ENCODE measurements at regions not wholly inside any gene's neighbourhood (a gene's known extent, or its start where the extent isn't known, plus 50 kb on each side); places are given as distances from the start of the nearest gene placed in this dataset.

DNA sequence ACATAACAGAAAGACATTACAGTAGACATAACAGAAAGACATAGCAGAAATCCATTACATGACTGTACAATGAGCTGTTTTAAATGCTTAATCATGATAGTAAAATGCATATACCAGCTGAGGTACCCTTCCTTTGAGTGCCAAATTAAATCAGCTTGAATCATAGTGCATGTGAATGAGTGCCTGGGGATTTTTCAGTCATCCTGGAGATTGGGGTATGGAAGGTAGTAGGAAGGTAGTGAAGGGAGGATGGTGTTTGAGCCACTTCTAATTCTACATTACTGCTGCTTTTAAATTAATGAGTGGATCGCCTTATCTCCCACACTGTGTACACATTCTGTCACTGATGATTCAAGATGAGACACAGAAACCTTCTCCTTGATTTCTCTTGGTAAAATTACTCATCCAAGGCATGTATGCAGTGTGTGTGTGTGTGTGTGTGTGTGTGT is 534.2 kb downstream of the LRFN5 start:
- no peak for TF ChIP-seq POLR2A (IDR thresholded peaks at IDR 0.05)
- TF ChIP-seq POLR2AphosphoS5 (IDR thresholded peaks at IDR 0.05; ENCODE audit: insufficient read depth in 1 of 2, low read depth in 1 of 2): no peak
- TF ChIP-seq, protein P1, sequence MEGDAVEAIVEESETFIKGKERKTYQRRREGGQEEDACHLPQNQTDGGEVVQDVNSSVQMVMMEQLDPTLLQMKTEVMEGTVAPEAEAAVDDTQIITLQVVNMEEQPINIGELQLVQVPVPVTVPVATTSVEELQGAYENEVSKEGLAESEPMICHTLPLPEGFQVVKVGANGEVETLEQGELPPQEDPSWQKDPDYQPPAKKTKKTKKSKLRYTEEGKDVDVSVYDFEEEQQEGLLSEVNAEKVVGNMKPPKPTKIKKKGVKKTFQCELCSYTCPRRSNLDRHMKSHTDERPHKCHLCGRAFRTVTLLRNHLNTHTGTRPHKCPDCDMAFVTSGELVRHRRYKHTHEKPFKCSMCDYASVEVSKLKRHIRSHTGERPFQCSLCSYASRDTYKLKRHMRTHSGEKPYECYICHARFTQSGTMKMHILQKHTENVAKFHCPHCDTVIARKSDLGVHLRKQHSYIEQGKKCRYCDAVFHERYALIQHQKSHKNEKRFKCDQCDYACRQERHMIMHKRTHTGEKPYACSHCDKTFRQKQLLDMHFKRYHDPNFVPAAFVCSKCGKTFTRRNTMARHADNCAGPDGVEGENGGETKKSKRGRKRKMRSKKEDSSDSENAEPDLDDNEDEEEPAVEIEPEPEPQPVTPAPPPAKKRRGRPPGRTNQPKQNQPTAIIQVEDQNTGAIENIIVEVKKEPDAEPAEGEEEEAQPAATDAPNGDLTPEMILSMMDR (IDR thresholded peaks at IDR 0.05): no peak
- H3K4me1 ChIP-seq: no peaks in the 10 kb centered on the region
- H3K4me3 ChIP-seq: no peak overlapping the region
- DNase-seq (ENCODE audit: extremely low spot score in 2 of 2): no peak
- no peak overlapping the region for H3K27ac ChIP-seq
- intact Hi-C loops (cut with DNase I): no loop called here
- no peaks in the 10 kb centered on the region for H3K36me3 ChIP-seq
- H3K9me3 ChIP-seq: no peaks in the 10 kb centered on the region
- H3K27me3 ChIP-seq: no peaks in the 10 kb centered on the region

DNA sequence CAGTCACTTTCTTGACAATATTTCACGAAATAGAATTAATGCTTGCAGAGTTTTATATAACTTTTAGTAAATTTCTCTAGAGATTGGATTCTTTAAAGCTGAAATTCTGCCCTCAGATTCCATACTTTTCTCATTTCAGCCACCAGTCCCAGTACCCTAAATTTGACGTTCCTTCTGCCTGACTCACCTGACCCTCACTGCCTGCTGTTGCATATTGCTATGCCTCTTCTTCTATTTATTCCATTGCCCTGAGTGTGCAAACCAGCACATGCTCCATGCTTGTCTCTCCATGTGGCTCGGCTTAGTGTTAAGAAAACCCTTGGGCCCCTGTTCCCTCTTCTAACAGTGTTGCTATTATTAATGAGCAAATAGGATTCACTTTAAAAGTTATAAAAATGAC is 533.3 kb downstream of the LRFN5 start:
- intact Hi-C loops (cut with DNase I): no loop called here
- no peaks in the 10 kb centered on the region for H3K36me3 ChIP-seq
- no peaks in the 10 kb centered on the region for H3K4me1 ChIP-seq
- H3K27me3 ChIP-seq: no peaks in the 10 kb centered on the region
- TF ChIP-seq POLR2A (IDR thresholded peaks at IDR 0.05): no peak
- no peak for TF ChIP-seq POLR2AphosphoS5 (IDR thresholded peaks at IDR 0.05; ENCODE audit: insufficient read depth in 1 of 2, low read depth in 1 of 2)
- TF ChIP-seq, protein P1 (IDR thresholded peaks at IDR 0.05): no peak
- no peaks in the 10 kb centered on the region for H3K9me3 ChIP-seq
- H3K4me3 ChIP-seq: no peak overlapping the region
- H3K27ac ChIP-seq: no peak overlapping the region
- DNase-seq (ENCODE audit: extremely low spot score in 2 of 2): no peak

DNA sequence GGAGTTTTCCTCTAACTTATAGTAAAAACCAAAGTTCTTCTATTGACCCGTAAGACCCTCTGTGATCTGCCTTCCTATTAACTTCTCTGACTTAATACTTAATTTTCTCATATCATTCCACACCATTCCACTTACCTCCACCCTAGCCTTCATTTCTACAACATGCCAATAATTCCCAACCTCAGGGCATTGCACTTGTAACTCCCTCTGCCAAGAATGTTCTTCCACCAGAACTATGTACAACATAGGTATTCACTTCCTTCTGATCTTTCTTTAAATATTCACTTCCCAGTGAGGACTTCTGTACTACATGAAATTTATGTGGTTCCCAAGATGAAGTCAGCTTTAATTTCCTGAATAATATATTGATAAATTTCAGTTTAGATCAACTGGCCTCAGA is 531.7 kb downstream of the LRFN5 start:
- H3K27me3 ChIP-seq: no peaks in the 10 kb centered on the region
- DNase-seq (ENCODE audit: extremely low spot score in 2 of 2): no peak
- no peaks in the 10 kb centered on the region for H3K4me1 ChIP-seq
- H3K36me3 ChIP-seq: no peaks in the 10 kb centered on the region
- intact Hi-C loops (cut with DNase I): no loop called here
- no peak overlapping the region for H3K4me3 ChIP-seq
- TF ChIP-seq POLR2A (IDR thresholded peaks at IDR 0.05) (no peak), POLR2AphosphoS5 (IDR thresholded peaks at IDR 0.05; ENCODE audit: insufficient read depth in 1 of 2, low read depth in 1 of 2) (no peak)
- TF ChIP-seq, protein P1 (IDR thresholded peaks at IDR 0.05): no peak
- H3K27ac ChIP-seq: no peak overlapping the region
- no peaks in the 10 kb centered on the region for H3K9me3 ChIP-seq

DNA sequence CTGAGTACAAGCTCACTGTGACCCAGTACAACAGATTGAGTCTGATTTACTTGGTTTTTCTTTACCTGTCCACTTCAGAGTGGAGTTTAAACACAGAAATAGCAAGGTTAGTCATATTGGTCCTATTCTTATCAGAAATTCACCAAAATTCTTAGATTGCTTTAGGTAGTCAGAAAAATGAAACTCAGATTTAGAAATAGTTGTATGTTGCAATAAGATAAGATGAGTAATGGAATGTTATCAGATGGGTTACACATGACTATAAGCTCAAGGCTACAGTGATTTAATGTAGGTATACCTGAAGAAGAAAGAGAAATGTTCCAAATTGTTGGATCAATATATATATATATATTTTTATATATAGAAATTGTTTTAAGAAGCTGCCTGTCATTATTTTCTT is 524.1 kb downstream of the LRFN5 start:
- no peaks in the 10 kb centered on the region for H3K36me3 ChIP-seq
- DNase-seq (ENCODE audit: extremely low spot score in 2 of 2): no peak
- intact Hi-C loops (cut with DNase I): no loop called here

DNA sequence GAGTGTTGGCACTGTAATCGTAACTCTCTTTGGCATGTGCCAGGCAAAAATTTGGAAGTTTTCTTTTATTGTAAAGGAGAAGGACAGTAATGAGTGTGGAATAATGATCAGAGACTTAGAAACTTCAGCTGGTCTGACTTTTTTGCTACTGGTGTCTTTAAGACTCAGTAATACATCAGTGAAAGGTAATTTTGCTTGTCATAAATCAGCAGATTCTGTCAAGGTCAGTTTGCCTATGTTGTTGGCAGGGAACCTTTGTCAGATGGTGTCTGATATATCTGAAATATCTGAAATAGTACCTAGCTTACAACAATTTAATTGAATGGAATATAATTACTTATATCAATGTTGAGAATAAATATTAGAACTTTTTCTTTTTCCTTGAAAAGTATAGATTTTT is 516.9 kb downstream of the LRFN5 start:
- Histone ChIP-seq H3K4me1 (no peaks in the 10 kb centered on the region), H3K9me3 (no peaks in the 10 kb centered on the region), H3K27ac (no peak overlapping the region), H3K36me3 (no peaks in the 10 kb centered on the region), H3K27me3 (no peaks in the 10 kb centered on the region), H3K4me3 (no peak overlapping the region)
- TF ChIP-seq POLR2A (IDR thresholded peaks at IDR 0.05): no peak
- no peak for TF ChIP-seq POLR2AphosphoS5 (IDR thresholded peaks at IDR 0.05; ENCODE audit: insufficient read depth in 1 of 2, low read depth in 1 of 2)
- TF ChIP-seq, protein P1 (IDR thresholded peaks at IDR 0.05): no peak
- intact Hi-C loops (cut with DNase I): no loop called here
- no peak for DNase-seq (ENCODE audit: extremely low spot score in 2 of 2)

More for the DNA sequence above, 524.1 kb downstream of the LRFN5 start:
- Histone ChIP-seq H3K27ac (no peak overlapping the region), H3K27me3 (no peaks in the 10 kb centered on the region), H3K4me3 (no peak overlapping the region), H3K9me3 (no peaks in the 10 kb centered on the region), H3K4me1 (peaks cover 6% of the 10 kb centered on the region)
- TF ChIP-seq, protein P1 (IDR thresholded peaks at IDR 0.05): no peak
- TF ChIP-seq POLR2A (IDR thresholded peaks at IDR 0.05) (no peak), POLR2AphosphoS5 (IDR thresholded peaks at IDR 0.05; ENCODE audit: insufficient read depth in 1 of 2, low read depth in 1 of 2) (no peak)
